OCI-LY1 (cell line): ENCODE measurements at regions not wholly inside any gene's neighbourhood (a gene's known extent, or its start where the extent isn't known, plus 50 kb on each side); places are given as distances from the start of the nearest gene placed in this dataset.

Experiments
- H2AFZ ChIP-seq: fragments of 200-600 bp; sonication (generic), shearing (Covaris generic); 2 replicates; pipeline ENCODE4 v1.6.0; 2014; ENCODE audit warnings: antibody characterized with exemption, mild to moderate bottlenecking, low read length
- H3F3A ChIP-seq: fragments of 200-600 bp; sonication (generic), shearing (Covaris generic); 2 replicates; pipeline ENCODE4 v1.6.0; 2014; ENCODE audit warnings: mild to moderate bottlenecking, antibody characterized with exemption, low read length, moderate library complexity; ENCODE audit not compliant: insufficient read depth
- H3K27ac ChIP-seq: fragments of 200-600 bp; sonication (generic); 2 replicates; pipeline ENCODE4 v1.5.1; 2014; ENCODE audit warnings: low read length, mixed run types, mild to moderate bottlenecking, low read depth; ENCODE audit not compliant: poor library complexity, severe bottlenecking
- H3K27me3 ChIP-seq: fragments of 200-600 bp; sonication (generic); 2 replicates; pipeline ENCODE4 v1.6.0; 2014; ENCODE audit warnings: antibody characterized with exemption, mild to moderate bottlenecking, low read length, moderate library complexity; ENCODE audit not compliant: insufficient read depth
- H3K36me3 ChIP-seq: fragments of 200-600 bp; sonication (generic); 2 replicates; pipeline ENCODE4 v1.6.1; 2014; ENCODE audit warnings: mild to moderate bottlenecking, antibody characterized with exemption, low read length, moderate library complexity, mixed read lengths; ENCODE audit not compliant: insufficient read depth
- H3K4me1 ChIP-seq: fragments of 200-600 bp; sonication (generic); 2 replicates; pipeline ENCODE4 v1.5.1; 2014; ENCODE audit warnings: mild to moderate bottlenecking, low read length, moderate library complexity; ENCODE audit not compliant: insufficient read depth, severe bottlenecking
- H3K4me2 ChIP-seq: fragments of 200-600 bp; sonication (generic), shearing (Covaris generic); 2 replicates; pipeline ENCODE4 v1.6.1; 2014; ENCODE audit warnings: low read length
- H3K4me3 ChIP-seq: fragments of 200-600 bp; sonication (generic); 2 replicates; pipeline ENCODE4 v1.5.1; 2014; ENCODE audit warnings: low read length, low read depth, mild to moderate bottlenecking, mixed read lengths; ENCODE audit not compliant: poor library complexity, severe bottlenecking
- H3K79me2 ChIP-seq: fragments of 200-600 bp; shearing (Covaris generic); 2 replicates; pipeline ENCODE4 v1.6.1; 2016; ENCODE audit warnings: mixed run types, low read length, mixed read lengths; ENCODE audit not compliant: insufficient read depth
- H3K9ac ChIP-seq: fragments of 200-600 bp; sonication (generic), shearing (Covaris generic); 2 replicates; pipeline ENCODE4 v1.6.1; 2014; ENCODE audit warnings: mild to moderate bottlenecking, low read length, mixed read lengths
- H3K9me2 ChIP-seq: fragments of 200-600 bp; sonication (generic), shearing (Covaris generic); 2 replicates; pipeline ENCODE4 v1.6.1; 2014; ENCODE audit warnings: low read depth, mild to moderate bottlenecking, low read length, mixed read lengths
- H3K9me3 ChIP-seq: fragments of 200-600 bp; shearing (Covaris generic); 2 replicates; pipeline ENCODE4 v1.6.1; 2014; ENCODE audit warnings: low read length, mixed read lengths
- H4K20me1 ChIP-seq: fragments of 200-600 bp; sonication (generic), shearing (Covaris generic); 2 replicates; pipeline ENCODE4 v1.6.0; 2016; ENCODE audit warnings: mild to moderate bottlenecking, low read length; ENCODE audit not compliant: insufficient read depth
- CTCF ChIP-seq: fragments of 200-600 bp; sonication (generic), shearing (Covaris generic); IDR thresholded peaks from 2 replicates; pipeline ENCODE4 v1.5.1; 2017; ENCODE audit warnings: mild to moderate bottlenecking, antibody characterized with exemption, low read length, moderate library complexity, mixed read lengths
- EZH2 ChIP-seq: fragments of 200-600 bp; sonication (generic), shearing (Covaris generic); IDR thresholded peaks from 2 replicates; pipeline ENCODE4 v1.8.0; 2017; ENCODE audit warnings: borderline replicate concordance, mixed run types, mild to moderate bottlenecking, antibody characterized with exemption, low read length, moderate library complexity, mixed read lengths

- Histone ChIP-seq H3K4me3 (no peak overlapping the region), H3K27ac (no peak overlapping the region), H3K36me3 (no peaks in the 10 kb centered on the region), H3K79me2 (no peaks in the 10 kb centered on the region), H3K4me1 (no peaks in the 10 kb centered on the region), H3K27me3 (no peaks in the 10 kb centered on the region), H3K9ac (no peak overlapping the region), H3F3A (no peaks in the 10 kb centered on the region), H3K9me3 (no peaks in the 10 kb centered on the region), H2AFZ (no peak overlapping the region), H3K9me2 (no peaks in the 10 kb centered on the region), H4K20me1 (no peaks in the 10 kb centered on the region), H3K4me2 (no peak overlapping the region)
- TF ChIP-seq EZH2 = no peak
- no peak for TF ChIP-seq CTCF
Observed at GRCh38 chr18:27276479-27276878, 91.4 kb upstream of the CHST9 start.

GRCh38 chr18:27274901-27275300 lies 89.8 kb upstream of the CHST9 start:
- Histone ChIP-seq H3K36me3 (no peaks in the 10 kb centered on the region), H3K9me2 (no peaks in the 10 kb centered on the region), H3K4me3 (no peak overlapping the region), H4K20me1 (no peaks in the 10 kb centered on the region), H2AFZ (no peak overlapping the region), H3K9ac (no peak overlapping the region), H3K4me2 (no peak overlapping the region), H3K27me3 (no peaks in the 10 kb centered on the region), H3K9me3 (no peaks in the 10 kb centered on the region), H3F3A (no peaks in the 10 kb centered on the region), H3K27ac (no peak overlapping the region), H3K4me1 (no peaks in the 10 kb centered on the region), H3K79me2 (no peaks in the 10 kb centered on the region)
- TF ChIP-seq EZH2 = no peak
- TF ChIP-seq CTCF = no peak

- Histone ChIP-seq H3K4me3 (no peak overlapping the region), H3K9me3 (no peaks in the 10 kb centered on the region), H3K9me2 (no peaks in the 10 kb centered on the region), H3K36me3 (no peaks in the 10 kb centered on the region), H3K4me2 (no peak overlapping the region), H2AFZ (no peak overlapping the region), H3F3A (no peaks in the 10 kb centered on the region), H3K9ac (no peak overlapping the region), H3K79me2 (no peaks in the 10 kb centered on the region), H3K4me1 (no peaks in the 10 kb centered on the region), H4K20me1 (no peaks in the 10 kb centered on the region), H3K27ac (no peak overlapping the region), H3K27me3 (no peaks in the 10 kb centered on the region)
- TF ChIP-seq CTCF (no peak), EZH2 (no peak)
Observed at GRCh38 chr18:27270508-27270907, 85.4 kb upstream of the CHST9 start.
